Spleen (tissue), 11 donors: ENCODE measurements at regions not wholly inside any gene's neighbourhood (a gene's known extent, or its start where the extent isn't known, plus 50 kb on each side); places are given as distances from the start of the nearest gene placed in this dataset.

Experiments used
- DNase-seq: peaks from one replicate; pipeline ENCODE4 v3.0.0-alpha.2; 2020
- H3K27ac ChIP-seq, 8 donors: fragments of 200-600 bp; sonication (generic) in 7 of 8; 1 replicate in 4 of 8; 2 replicates in 4 of 8; pipeline versions ENCODE4 v1.5.0 to v1.8.0; 2016 to 2021; ENCODE audit warnings: inconsistent platforms in 4 of 8, mild to moderate bottlenecking in 4 of 8, moderate library complexity in 1 of 8
- H3K27me3 ChIP-seq, 7 donors: fragments of 200-600 bp; sonication (generic) in 6 of 7; replicated peaks in 1 of 7; 1 replicate in 4 of 7; 2 replicates in 3 of 7; pipeline versions ENCODE4 v1.5.0 to v1.8.0; 2016 to 2021; ENCODE audit warnings: inconsistent platforms in 3 of 7, mild to moderate bottlenecking in 1 of 7
- H3K36me3 ChIP-seq, 6 donors: fragments of 200-600 bp; sonication (generic) in 5 of 6; 1 replicate in 4 of 6; 2 replicates in 2 of 6; pipeline versions ENCODE4 v1.5.0 to v1.8.0; 2016 to 2021; ENCODE audit warnings: inconsistent platforms in 2 of 6
- H3K4me1 ChIP-seq, 6 donors: fragments of 200-600 bp; sonication (generic) in 5 of 6; 1 replicate in 3 of 6; 2 replicates in 3 of 6; pipeline versions ENCODE4 v1.5.0 to v1.8.0; 2016 to 2021; ENCODE audit warnings: inconsistent platforms in 3 of 6
- H3K4me3 ChIP-seq, 8 donors: fragments of 200-600 bp; sonication (generic) in 7 of 8; 1 replicate in 4 of 8; 2 replicates in 4 of 8; pipeline versions ENCODE4 v1.5.0 to v1.8.0; 2016 to 2021; ENCODE audit warnings: inconsistent platforms in 4 of 8, mild to moderate bottlenecking in 4 of 8, moderate library complexity in 2 of 8
- H3K9me3 ChIP-seq, 8 donors: fragments of 200-600 bp; sonication (generic) in 7 of 8; 1 replicate in 4 of 8; 2 replicates in 4 of 8; pipeline versions ENCODE4 v1.5.0 to v1.8.0; 2016 to 2021; ENCODE audit warnings: inconsistent platforms in 4 of 8
- CTCF ChIP-seq, 11 experiments: fragments of 200-600 bp in 7 of 11; fragments of 450-650 bp in 4 of 11; sonication (generic) in 4 of 11; IDR thresholded peaks in 8 of 11; conservative IDR thresholded peaks in 3 of 11; 1 replicate in 7 of 11; 2 replicates in 4 of 11; pipeline versions ENCODE4 v1.4.0 to v1.8.0; 2016 to 2021; ENCODE audit warnings: antibody characterized with exemption in 11 of 11, inconsistent platforms in 4 of 11, mild to moderate bottlenecking in 1 of 11
- POLR2A ChIP-seq, 3 donors: fragments of 450-650 bp; IDR thresholded peaks; one replicate each; pipeline ENCODE4 v1.5.1; 2017; ENCODE audit warnings: antibody characterized with exemption in 3 of 3, mild to moderate bottlenecking in 1 of 3
- POLR2AphosphoS5 ChIP-seq, 3 donors: sonication (generic); formaldehyde crosslinking; IDR thresholded peaks; one replicate each; pipeline ENCODE4 v1.5.1; 2017; ENCODE audit warnings: antibody characterized with exemption in 3 of 3
- WGBS, 5 donors: extraction: QIAGEN DNeasy Blood & Tissue Kit in 3 of 5; methylation state at CpG; one replicate each; pipeline versions ENCODE4 v1.1.5 to v1.1.7; 2013 to 2018; 5-methylcytosine and 5-hydroxymethylcytosine counted together
- intact Hi-C: fragments of 100-400 bp; cut with DNase I; formaldehyde crosslinking; loops from one replicate; pipeline ENCODE4 v1.15.0; 2023; ENCODE audit warnings: low total_unique reads
- donor health status: healthy with polysubstance abuse.
- donor health status: DM: no; HTN: no; CAD: no; lungs with moderate emphysema.
- donor health status: DM: no; HTN: no; CAD: no.
- donor health status: Bipolar disorder and iron deficiency.
- donor health status: healthy.
- donor health status: DM: no; HTN: no; CAD: no.
- donor health status: DM: yes; HTN: yes; CAD: no.

- TF ChIP-seq POLR2AphosphoS5 (IDR thresholded peaks at IDR 0.05): no peak
- TF ChIP-seq CTCF (IDR thresholded peaks at IDR 0.05 in 8 of 11, conservative IDR thresholded peaks at IDR 0.05 in 3 of 11): no peak
- TF ChIP-seq POLR2A (IDR thresholded peaks at IDR 0.05): no peak
- H3K36me3 ChIP-seq: no peaks in the 10 kb centered on the region
- no peak overlapping the region for H3K4me3 ChIP-seq
- H3K27ac ChIP-seq: no peak overlapping the region
- DNase-seq: no peak
- peaks cover 0 to 3% (median 0%) of the 10 kb centered on the region in 8 donors for H3K9me3 ChIP-seq
- H3K4me1 ChIP-seq: peaks cover 0 to 5% (median 2%) of the 10 kb centered on the region in 6 donors
- H3K27me3 ChIP-seq: peaks cover 0 to 56% (median 7%) of the 10 kb centered on the region in 7 donors
- intact Hi-C loops: no loop called here
- 71 to 86% (median 83%) methylated on average over 4 to 5 of the region's 5 CpGs for WGBS, 5 donors
These were observed 86.9 kb upstream of the STXBP6 start for GRCh38 chr14:25136811-25137210.

DNA sequence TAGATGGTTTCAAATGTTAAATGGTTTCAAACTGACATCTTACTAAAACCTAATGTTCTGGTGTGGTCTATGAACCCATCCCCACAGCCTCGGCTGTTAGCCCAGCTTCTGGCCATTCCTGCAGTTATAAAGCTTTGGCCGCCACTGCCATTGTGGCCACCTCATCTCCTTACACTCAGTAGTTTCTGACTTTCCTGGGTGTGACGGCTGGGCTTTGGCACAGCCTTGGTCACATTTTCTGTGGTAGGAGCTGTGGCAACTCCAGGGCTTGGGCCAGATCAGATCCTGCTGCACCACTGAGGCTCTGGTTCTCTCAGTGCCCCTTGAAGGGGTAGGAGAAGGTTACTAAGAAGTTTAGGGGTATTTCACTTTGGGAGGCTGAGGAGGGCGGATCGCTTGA is 84.2 kb upstream of the STXBP6 start:
- H3K36me3 ChIP-seq: no peaks in the 10 kb centered on the region
- WGBS, 5 donors: 61 to 95% (median 85%) methylated on average over 5 of the region's 5 CpGs
- intact Hi-C loops: loop anchor here (5.0 kb wide), 1 partner anchor 322 kb away; no protein-coding TSS in a partner anchor
- peaks cover 0 to 3% (median 0%) of the 10 kb centered on the region in 8 donors for H3K9me3 ChIP-seq
- H3K27ac ChIP-seq: no peak overlapping the region
- TF ChIP-seq CTCF (IDR thresholded peaks at IDR 0.05 in 8 of 11, conservative IDR thresholded peaks at IDR 0.05 in 3 of 11) (no peak), POLR2AphosphoS5 (IDR thresholded peaks at IDR 0.05) (no peak), POLR2A (IDR thresholded peaks at IDR 0.05) (no peak)
- H3K27me3 ChIP-seq: peaks cover 0 to 62% (median 7%) of the 10 kb centered on the region in 7 donors
- DNase-seq: no peak
- peaks cover 0 to 5% (median 2%) of the 10 kb centered on the region in 6 donors for H3K4me1 ChIP-seq
- H3K4me3 ChIP-seq: no peak overlapping the region

DNA sequence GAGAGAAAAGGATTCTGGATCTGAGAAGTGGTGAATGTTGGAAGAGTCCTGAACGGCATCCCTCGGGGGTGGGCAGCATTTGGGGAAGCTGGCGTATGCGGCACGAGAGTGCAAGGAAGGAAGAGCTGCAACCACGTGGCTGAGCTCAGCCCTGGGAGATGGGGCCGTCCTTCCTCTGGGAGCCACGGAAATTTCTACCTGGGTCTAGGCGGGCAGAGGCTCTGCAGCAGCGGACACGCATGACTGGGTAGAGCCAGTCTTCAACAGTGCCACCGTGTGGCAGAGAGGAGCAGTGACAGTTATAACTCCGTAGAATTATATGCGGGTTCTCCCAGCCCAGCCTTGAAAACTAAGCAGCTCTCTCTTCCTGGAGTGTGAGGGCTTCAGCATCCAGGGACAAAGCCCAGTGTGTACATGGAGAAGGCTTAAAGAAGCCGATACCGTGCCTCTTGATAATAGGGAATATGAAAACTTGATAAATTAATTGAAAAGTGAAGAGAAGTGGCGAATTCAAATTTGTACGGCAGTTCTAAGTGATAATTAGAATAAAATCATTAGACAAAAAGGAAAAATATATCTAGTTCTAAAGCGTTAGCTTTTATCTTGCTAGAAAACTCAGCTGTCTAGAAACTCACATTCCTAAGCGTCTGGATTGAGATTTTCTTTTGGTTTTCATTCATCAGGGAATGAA is 82.9 kb upstream of the STXBP6 start:
- H3K36me3 ChIP-seq: no peaks in the 10 kb centered on the region
- H3K27ac ChIP-seq: no peak overlapping the region
- H3K9me3 ChIP-seq: no peaks in the 10 kb centered on the region
- H3K4me1 ChIP-seq: peaks cover 0 to 5% (median 2%) of the 10 kb centered on the region in 6 donors
- DNase-seq: peak; percentile 83
- WGBS, 5 donors: 18 to 21% (median 19%) methylated on average over 20 of the region's 20 CpGs
- TF ChIP-seq CTCF (IDR thresholded peaks at IDR 0.05 in 8 of 11, conservative IDR thresholded peaks at IDR 0.05 in 3 of 11): peak; percentile 35 to 84 (median 68)
- no peak for TF ChIP-seq POLR2AphosphoS5 (IDR thresholded peaks at IDR 0.05)
- intact Hi-C loops: loop anchor here (5.0 kb wide), 1 partner anchor 321 kb away; no protein-coding TSS in a partner anchor
- no peak overlapping the region for H3K4me3 ChIP-seq
- H3K27me3 ChIP-seq: peaks cover 0 to 62% (median 7%) of the 10 kb centered on the region in 7 donors

GRCh38 chr14:25132094-25132493 is 82.1 kb upstream of the STXBP6 start:
- TF ChIP-seq POLR2AphosphoS5 (IDR thresholded peaks at IDR 0.05): no peak
- TF ChIP-seq CTCF (IDR thresholded peaks at IDR 0.05 in 8 of 11, conservative IDR thresholded peaks at IDR 0.05 in 3 of 11): no peak
- no peaks in the 10 kb centered on the region for H3K36me3 ChIP-seq
- DNase-seq: no peak
- 65 to 85% (median 72%) methylated on average over 2 of the region's 2 CpGs for WGBS, 5 donors
- H3K4me1 ChIP-seq: peaks cover 0 to 5% (median 2%) of the 10 kb centered on the region in 6 donors
- no peak overlapping the region for H3K27ac ChIP-seq
- peaks cover 0 to 57% (median 7%) of the 10 kb centered on the region in 7 donors for H3K27me3 ChIP-seq
- intact Hi-C loops: loop anchor here (5.0 kb wide), 1 partner anchor 320 kb away; no protein-coding TSS in a partner anchor
- H3K4me3 ChIP-seq: no peak overlapping the region
- no peaks in the 10 kb centered on the region for H3K9me3 ChIP-seq
